ENCODE measurements at regions not wholly inside any gene's neighbourhood (a gene's known extent, or its start where the extent isn't known, plus 50 kb on each side); places are given as distances from the start of the nearest gene placed in this dataset.

GRCh38 chr10:58101682-58102081 is 166.0 kb downstream of the IPMK start:
- DNase-seq (ENCODE audit: low spot score): no peak
- BruUV-seq (replicated peaks): no TSS peak
- H3K27me3 ChIP-seq (replicated peaks; ENCODE audit: insufficient read depth, low read depth, low read length, poor library complexity): no peaks in the 10 kb centered on the region
- CTCF ChIA-PET: no interaction called here
- no peak overlapping the region for H3K4me3 ChIP-seq (ENCODE audit: low read depth, low read length, poor library complexity, severe bottlenecking)
- POLR2A ChIA-PET (ENCODE audit: low non-redundant PET): no interaction called here
- H3K27ac ChIP-seq (ENCODE audit: low read depth, low read length, poor library complexity, severe bottlenecking): no peak overlapping the region
- no peaks in the 10 kb centered on the region for H3K36me3 ChIP-seq (ENCODE audit: insufficient read depth, low read length, poor library complexity, severe bottlenecking)
- TF ChIP-seq, protein P1, sequence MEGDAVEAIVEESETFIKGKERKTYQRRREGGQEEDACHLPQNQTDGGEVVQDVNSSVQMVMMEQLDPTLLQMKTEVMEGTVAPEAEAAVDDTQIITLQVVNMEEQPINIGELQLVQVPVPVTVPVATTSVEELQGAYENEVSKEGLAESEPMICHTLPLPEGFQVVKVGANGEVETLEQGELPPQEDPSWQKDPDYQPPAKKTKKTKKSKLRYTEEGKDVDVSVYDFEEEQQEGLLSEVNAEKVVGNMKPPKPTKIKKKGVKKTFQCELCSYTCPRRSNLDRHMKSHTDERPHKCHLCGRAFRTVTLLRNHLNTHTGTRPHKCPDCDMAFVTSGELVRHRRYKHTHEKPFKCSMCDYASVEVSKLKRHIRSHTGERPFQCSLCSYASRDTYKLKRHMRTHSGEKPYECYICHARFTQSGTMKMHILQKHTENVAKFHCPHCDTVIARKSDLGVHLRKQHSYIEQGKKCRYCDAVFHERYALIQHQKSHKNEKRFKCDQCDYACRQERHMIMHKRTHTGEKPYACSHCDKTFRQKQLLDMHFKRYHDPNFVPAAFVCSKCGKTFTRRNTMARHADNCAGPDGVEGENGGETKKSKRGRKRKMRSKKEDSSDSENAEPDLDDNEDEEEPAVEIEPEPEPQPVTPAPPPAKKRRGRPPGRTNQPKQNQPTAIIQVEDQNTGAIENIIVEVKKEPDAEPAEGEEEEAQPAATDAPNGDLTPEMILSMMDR (conservative IDR thresholded peaks at IDR 0.05; ENCODE audit: low read depth, low read length): no peak
- no peak for TF ChIP-seq EZH2 (IDR thresholded peaks at IDR 0.05; ENCODE audit: borderline replicate concordance, low read depth, low read length, poor library complexity, severe bottlenecking)
- H3K4me1 ChIP-seq (ENCODE audit: insufficient read depth, low read length, poor library complexity, severe bottlenecking): no peaks in the 10 kb centered on the region
- H3K9me3 ChIP-seq (ENCODE audit: low read depth, low read length, poor library complexity, severe bottlenecking): no peaks in the 10 kb centered on the region
- intact Hi-C loops (cut with micrococcal nuclease; ENCODE audit: unreplicated experiment): no loop called here

DNA sequence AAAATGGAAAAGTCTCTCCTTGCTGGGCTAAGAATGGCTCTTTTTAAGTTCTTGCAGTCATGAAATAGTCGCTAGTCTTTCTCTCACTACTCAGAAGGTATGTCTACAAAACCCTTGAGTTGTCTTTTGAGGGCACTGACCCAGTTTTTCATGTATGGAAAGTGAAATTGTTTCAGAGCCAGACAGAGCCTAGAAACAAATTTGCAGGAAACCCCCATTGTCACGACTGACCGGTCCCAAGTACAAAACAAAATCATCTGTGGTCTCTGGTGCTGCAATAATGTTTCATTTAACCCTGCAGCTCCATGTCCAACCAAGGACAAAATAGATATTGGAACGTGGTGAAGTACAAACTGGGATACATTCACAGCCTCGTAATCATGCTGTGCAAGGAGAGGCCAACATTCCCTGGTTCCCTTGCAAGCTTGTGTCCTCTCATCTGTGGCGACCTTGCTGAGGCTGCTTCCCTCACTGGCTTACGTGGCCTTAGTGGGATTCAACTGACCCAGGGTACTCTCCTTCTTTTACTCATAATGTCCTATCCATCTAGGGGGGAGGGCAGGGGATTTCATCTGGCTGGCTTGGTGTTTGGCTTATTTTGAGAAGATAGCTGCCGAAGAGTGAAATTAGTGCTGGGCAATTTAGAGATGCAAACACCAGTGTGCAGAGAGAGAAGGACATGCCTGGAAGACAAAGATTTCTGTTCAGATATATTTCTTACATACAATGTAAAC is 172.5 kb downstream of the IPMK start:
- ChIA-PET CTCF (no interaction called here), POLR2A (ENCODE audit: low non-redundant PET) (no interaction called here)
- intact Hi-C loops (cut with micrococcal nuclease; ENCODE audit: unreplicated experiment): no loop called here
- no TSS peak for BruUV-seq (replicated peaks)
- H3K27me3 ChIP-seq (replicated peaks; ENCODE audit: insufficient read depth, low read depth, low read length, poor library complexity): no peaks in the 10 kb centered on the region
- DNase-seq (ENCODE audit: low spot score): no peak
- no peaks in the 10 kb centered on the region for H3K4me1 ChIP-seq (ENCODE audit: insufficient read depth, low read length, poor library complexity, severe bottlenecking)
- no peaks in the 10 kb centered on the region for H3K9me3 ChIP-seq (ENCODE audit: low read depth, low read length, poor library complexity, severe bottlenecking)
- no peak overlapping the region for H3K4me3 ChIP-seq (ENCODE audit: low read depth, low read length, poor library complexity, severe bottlenecking)
- TF ChIP-seq, protein P1 (conservative IDR thresholded peaks at IDR 0.05; ENCODE audit: low read depth, low read length): no peak
- TF ChIP-seq EZH2 (IDR thresholded peaks at IDR 0.05; ENCODE audit: borderline replicate concordance, low read depth, low read length, poor library complexity, severe bottlenecking): no peak
- H3K36me3 ChIP-seq (ENCODE audit: insufficient read depth, low read length, poor library complexity, severe bottlenecking): no peaks in the 10 kb centered on the region
- H3K27ac ChIP-seq (ENCODE audit: low read depth, low read length, poor library complexity, severe bottlenecking): no peak overlapping the region

DNA sequence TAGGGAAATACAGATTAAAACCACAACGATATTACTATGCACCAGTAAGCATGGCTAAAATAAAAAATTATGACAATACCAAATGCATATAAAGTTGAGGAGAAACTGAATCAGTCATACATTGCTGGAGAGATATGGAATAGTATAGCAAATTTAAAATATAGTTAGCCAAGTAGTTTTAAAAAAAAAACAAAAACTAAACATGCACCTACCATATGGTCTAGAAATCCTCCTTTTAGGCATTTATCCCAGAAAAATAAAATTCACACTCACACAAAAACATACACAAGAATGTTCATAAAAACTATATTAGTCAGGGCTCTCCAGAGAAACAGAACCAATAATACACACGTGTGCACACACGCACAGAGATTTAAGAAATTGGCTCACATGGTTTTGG is 175.8 kb downstream of the IPMK start:
- ChIA-PET POLR2A (ENCODE audit: low non-redundant PET) (interaction anchor here (0.6 kb wide), 1 partner anchor 1742 kb away, joined by 3 read pairs; no protein-coding TSS in a partner anchor), CTCF (no interaction called here)
- H3K27ac ChIP-seq (ENCODE audit: low read depth, low read length, poor library complexity, severe bottlenecking): no peak overlapping the region
- no peak for DNase-seq (ENCODE audit: low spot score)
- TF ChIP-seq EZH2 (IDR thresholded peaks at IDR 0.05; ENCODE audit: borderline replicate concordance, low read depth, low read length, poor library complexity, severe bottlenecking): no peak
- TF ChIP-seq, protein P1 (conservative IDR thresholded peaks at IDR 0.05; ENCODE audit: low read depth, low read length): no peak
- H3K27me3 ChIP-seq (replicated peaks; ENCODE audit: insufficient read depth, low read depth, low read length, poor library complexity): no peaks in the 10 kb centered on the region
- H3K4me1 ChIP-seq (ENCODE audit: insufficient read depth, low read length, poor library complexity, severe bottlenecking): no peaks in the 10 kb centered on the region
- H3K36me3 ChIP-seq (ENCODE audit: insufficient read depth, low read length, poor library complexity, severe bottlenecking): no peaks in the 10 kb centered on the region
- no TSS peak for BruUV-seq (replicated peaks)
- no peaks in the 10 kb centered on the region for H3K9me3 ChIP-seq (ENCODE audit: low read depth, low read length, poor library complexity, severe bottlenecking)
- intact Hi-C loops (cut with micrococcal nuclease; ENCODE audit: unreplicated experiment): no loop called here
- no peak overlapping the region for H3K4me3 ChIP-seq (ENCODE audit: low read depth, low read length, poor library complexity, severe bottlenecking)
